SH-SY5Y (cell line): ENCODE measurements at regions not wholly inside any gene's neighbourhood (a gene's known extent, or its start where the extent isn't known, plus 50 kb on each side); places are given as distances from the start of the nearest gene placed in this dataset.

Experiments
- GATA2 ChIP-seq: IDR thresholded peaks from 2 replicates; pipeline ENCODE4 v1.6.1; 2011; ENCODE audit warnings: mild to moderate bottlenecking, low read depth, low read length
- GATA3 ChIP-seq: IDR thresholded peaks from 2 replicates; pipeline ENCODE4 v1.6.1; 2011; ENCODE audit warnings: low read depth, mild to moderate bottlenecking, low read length, moderate library complexity

- TF ChIP-seq GATA3 (no peak), GATA2 (no peak)
These were observed 225.3 kb upstream of the RHOBTB1 start for GRCh38 chr10:61169294-61169693.

GRCh38 chr10:61166489-61166888, 222.5 kb upstream of the RHOBTB1 start:
- TF ChIP-seq GATA3 (no peak), GATA2 (no peak)

- no peak for TF ChIP-seq GATA2
- no peak for TF ChIP-seq GATA3
These were observed 222.1 kb upstream of the RHOBTB1 start for GRCh38 chr10:61166065-61166464.

- no peak for TF ChIP-seq GATA2
- TF ChIP-seq GATA3: no peak
These were observed 220.6 kb upstream of the RHOBTB1 start for GRCh38 chr10:61164458-61165160.

- TF ChIP-seq GATA2 (no peak), GATA3 (no peak)
These were observed 219.4 kb upstream of the RHOBTB1 start for GRCh38 chr10:61163403-61163802.

GRCh38 chr10:61160253-61160652, 216.3 kb upstream of the RHOBTB1 start:
- no peak for TF ChIP-seq GATA2

GRCh38 chr10:61159253-61159652, 215.3 kb upstream of the RHOBTB1 start:
- TF ChIP-seq GATA3 (no peak), GATA2 (no peak)

GRCh38 chr10:61157182-61157581, 213.2 kb upstream of the RHOBTB1 start:
- TF ChIP-seq GATA2 (no peak), GATA3 (no peak)

GRCh38 chr10:61153771-61154170, 209.8 kb upstream of the RHOBTB1 start:
- no peak for TF ChIP-seq GATA2
- TF ChIP-seq GATA3: no peak

- TF ChIP-seq GATA3 (no peak), GATA2 (no peak)
These were observed 207.1 kb upstream of the RHOBTB1 start for GRCh38 chr10:61151059-61151458.

GRCh38 chr10:61148451-61148850, 204.5 kb upstream of the RHOBTB1 start:
- TF ChIP-seq GATA3: no peak
- TF ChIP-seq GATA2: no peak

- no peak for TF ChIP-seq GATA2
- TF ChIP-seq GATA3: no peak
These were observed 199.0 kb upstream of the RHOBTB1 start for GRCh38 chr10:61142987-61143386.

- TF ChIP-seq GATA3 (no peak), GATA2 (no peak)
These were observed 196.9 kb upstream of the RHOBTB1 start for GRCh38 chr10:61140765-61141392.

GRCh38 chr10:61139592-61139953, 195.6 kb upstream of the RHOBTB1 start:
- TF ChIP-seq GATA3 (no peak), GATA2 (no peak)

- no peak for TF ChIP-seq GATA3
- TF ChIP-seq GATA2: no peak
These were observed 195.0 kb upstream of the RHOBTB1 start for GRCh38 chr10:61138708-61139591.

- TF ChIP-seq GATA3 (no peak), GATA2 (no peak)
These were observed 192.2 kb upstream of the RHOBTB1 start for GRCh38 chr10:61136139-61136538.
